Endodermal cell (in vitro differentiated cells): ENCODE measurements at regions not wholly inside any gene's neighbourhood (a gene's known extent, or its start where the extent isn't known, plus 50 kb on each side); places are given as distances from the start of the nearest gene placed in this dataset.

ENCODE experiments used
- DNase-seq: peaks from one replicate; pipeline ENCODE4 v3.0.0-alpha.2; 2017
- H3K27ac ChIP-seq: 2 replicates; pipeline ENCODE4 v1.5.1; 2013; ENCODE audit warnings: mild to moderate bottlenecking, low read depth, low read length, moderate library complexity
- H3K27me3 ChIP-seq: 2 replicates; pipeline ENCODE4 v1.6.1; 2013; ENCODE audit warnings: mild to moderate bottlenecking, low read length, moderate library complexity; ENCODE audit not compliant: insufficient read depth, control insufficient read depth, poor library complexity, severe bottlenecking
- H3K36me3 ChIP-seq: 2 replicates; pipeline ENCODE4 v1.7.0; 2013; ENCODE audit warnings: mild to moderate bottlenecking, low read length, moderate library complexity; ENCODE audit not compliant: control insufficient read depth, insufficient read depth
- H3K4me1 ChIP-seq: one replicate; pipeline ENCODE4 v1.7.0; 2013; ENCODE audit warnings: low read length; ENCODE audit not compliant: control insufficient read depth, insufficient read depth
- H3K4me3 ChIP-seq: 2 replicates; pipeline ENCODE4 v1.5.1; 2013; ENCODE audit warnings: mild to moderate bottlenecking, low read length, moderate library complexity
- H3K9ac ChIP-seq: 2 replicates; pipeline ENCODE4 v1.6.1; 2013; ENCODE audit warnings: mild to moderate bottlenecking, low read length, moderate library complexity; ENCODE audit not compliant: poor library complexity, severe bottlenecking; ENCODE audit errors: extremely low read depth
- H3K9me3 ChIP-seq: 2 replicates; pipeline ENCODE4 v1.6.1; 2013; ENCODE audit warnings: mild to moderate bottlenecking, low read length, moderate library complexity; ENCODE audit not compliant: control insufficient read depth
- H3K27ac Mint-ChIP-seq: 2 replicates; pipeline ENCODE4 v1.8.0; 2020; ENCODE audit warnings: mixed read lengths
- H3K27me3 Mint-ChIP-seq: 2 replicates; pipeline ENCODE4 v1.8.0; 2021; ENCODE audit warnings: mild to moderate bottlenecking, mixed read lengths; ENCODE audit not compliant: insufficient read depth
- H3K36me3 Mint-ChIP-seq: 2 replicates; pipeline ENCODE4 v1.8.0; 2020; ENCODE audit warnings: low read depth, mixed read lengths
- H3K4me1 Mint-ChIP-seq: 2 replicates; pipeline ENCODE4 v1.8.0; 2020; ENCODE audit warnings: mixed read lengths
- H3K4me3 Mint-ChIP-seq: 2 replicates; pipeline ENCODE4 v1.8.0; 2020; ENCODE audit warnings: mild to moderate bottlenecking, moderate library complexity, mixed read lengths
- H3K9me3 Mint-ChIP-seq: 2 replicates; pipeline ENCODE4 v1.8.0; 2020; ENCODE audit warnings: mild to moderate bottlenecking, mixed read lengths
- CTCF ChIP-seq: fragments of 200-600 bp; sonication (generic); conservative IDR thresholded peaks from 2 replicates; pipeline ENCODE4 v1.5.0; 2021; ENCODE audit warnings: antibody characterized with exemption, mild to moderate bottlenecking
- WGBS, 2 experiments: methylation state at CpG; one replicate each; pipeline versions ENCODE4 v1.1.5 to v1.1.7; 2013; ENCODE audit warnings: missing lambda C conversion rate in 2 of 2, mixed read lengths in 1 of 2; ENCODE audit not compliant: insufficient coverage in 1 of 2, insufficient read length in 1 of 2; 5-methylcytosine and 5-hydroxymethylcytosine counted together

DNA sequence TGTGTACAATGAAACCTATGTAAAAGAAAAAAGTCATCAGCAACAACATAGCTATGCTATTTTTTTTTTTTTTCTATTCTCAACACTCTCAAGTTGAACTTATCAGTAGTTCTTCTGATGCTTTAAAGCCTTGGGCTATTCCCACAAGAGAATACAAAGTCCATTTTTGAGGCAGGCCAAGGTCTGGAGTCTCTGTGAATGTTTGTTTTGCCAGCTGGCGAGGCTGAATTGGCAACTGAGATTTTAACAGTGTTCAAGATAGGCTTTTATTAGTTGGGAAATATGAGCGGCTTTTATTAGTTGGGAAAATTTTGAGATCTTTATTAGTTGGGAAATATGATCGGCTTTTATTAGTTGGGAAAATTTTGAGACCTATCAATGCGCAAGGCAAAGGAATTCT lies 336.6 kb downstream of the SLITRK2 start:
- 80% methylated on average over 4 of the region's 4 CpGs; no CpG with 5 or more reads in 1 of the 2 experiments for WGBS, 2 experiments

GRCh38 chrX:146160443-146161203 lies 343.0 kb downstream of the SLITRK2 start:
- H3K9me3 Mint-ChIP-seq = peaks cover 34% of the 10 kb centered on the region
- H3K4me1 ChIP-seq = no peaks in the 10 kb centered on the region

More for the DNA sequence above, 336.6 kb downstream of the SLITRK2 start:
- no peak for TF ChIP-seq CTCF
- no peaks in the 10 kb centered on the region for H3K4me1 Mint-ChIP-seq
- no peak for DNase-seq
- Histone ChIP-seq H3K36me3 (no peaks in the 10 kb centered on the region), H3K9ac (no peak overlapping the region), H3K9me3 (peaks cover 35% of the 10 kb centered on the region), H3K27me3 (no peaks in the 10 kb centered on the region), H3K4me3 (no peak overlapping the region), H3K27ac (no peak overlapping the region), H3K4me1 (no peaks in the 10 kb centered on the region)
- peaks cover 39% of the 10 kb centered on the region for H3K9me3 Mint-ChIP-seq
- H3K27ac Mint-ChIP-seq = no peak overlapping the region
- H3K4me3 Mint-ChIP-seq = no peak overlapping the region
- H3K27me3 Mint-ChIP-seq = no peaks in the 10 kb centered on the region
- no peaks in the 10 kb centered on the region for H3K36me3 Mint-ChIP-seq

GRCh38 chrX:146173742-146174141 lies 356.1 kb downstream of the SLITRK2 start:
- Mint-ChIP-seq H3K27ac (no peak overlapping the region), H3K27me3 (no peaks in the 10 kb centered on the region), H3K9me3 (peaks cover 62% of the 10 kb centered on the region), H3K36me3 (no peaks in the 10 kb centered on the region), H3K4me3 (no peak overlapping the region), H3K4me1 (no peaks in the 10 kb centered on the region)
- 72% methylated on average over 4 of the region's 4 CpGs; no CpG with 5 or more reads in 1 of the 2 experiments for whole genome bisulfite sequencing, 2 experiments
- no peak overlapping the region for H3K27ac ChIP-seq
- peaks cover 21% of the 10 kb centered on the region for H3K9me3 ChIP-seq
- TF ChIP-seq CTCF = no peak
- H3K4me1 ChIP-seq = no peaks in the 10 kb centered on the region
- no peak overlapping the region for H3K9ac ChIP-seq
- no peak overlapping the region for H3K4me3 ChIP-seq
- no peaks in the 10 kb centered on the region for H3K27me3 ChIP-seq
- no peaks in the 10 kb centered on the region for H3K36me3 ChIP-seq
- DNase-seq = no peak

More at GRCh38 chrX:146160443-146161203, 343.0 kb downstream of the SLITRK2 start:
- Mint-ChIP-seq H3K27ac (no peak overlapping the region), H3K4me1 (peaks cover 6% of the 10 kb centered on the region), H3K27me3 (peaks cover 2% of the 10 kb centered on the region), H3K4me3 (no peak overlapping the region), H3K36me3 (no peaks in the 10 kb centered on the region)
- Histone ChIP-seq H3K4me3 (no peak overlapping the region), H3K27ac (no peak overlapping the region), H3K9ac (no peak overlapping the region), H3K9me3 (peaks cover 19% of the 10 kb centered on the region), H3K36me3 (no peaks in the 10 kb centered on the region), H3K27me3 (no peaks in the 10 kb centered on the region)
- DNase-seq = no peak
- TF ChIP-seq CTCF = no peak
